LoVo (cell line): ENCODE measurements at regions not wholly inside any gene's neighbourhood (a gene's known extent, or its start where the extent isn't known, plus 50 kb on each side); places are given as distances from the start of the nearest gene placed in this dataset.

Source experiments
- DNase-seq: peaks from one replicate; pipeline ENCODE4 v3.0.0-alpha.2; 2016; ENCODE audit warnings: low spot score

- DNase-seq = no peak
These were observed 839.4 kb downstream of the SLITRK6 start for GRCh38 chr13:84959818-84960217.

GRCh38 chr13:84954636-84955035 is 844.6 kb downstream of the SLITRK6 start:
- DNase-seq = no peak

GRCh38 chr13:84951128-84951527 is 848.1 kb downstream of the SLITRK6 start:
- DNase-seq = no peak

- no peak for DNase-seq
These were observed 853.0 kb downstream of the SLITRK6 start for GRCh38 chr13:84946192-84946591.

- DNase-seq = no peak
These were observed 858.4 kb downstream of the SLITRK6 start for GRCh38 chr13:84940798-84941197.

- DNase-seq = no peak
These were observed 859.1 kb downstream of the SLITRK6 start for GRCh38 chr13:84940167-84940566.

GRCh38 chr13:84934911-84935310 is 864.3 kb downstream of the SLITRK6 start:
- no peak for DNase-seq

- no peak for DNase-seq
These were observed 865.4 kb downstream of the SLITRK6 start for GRCh38 chr13:84933797-84934196.

GRCh38 chr13:84931264-84931663 is 868.0 kb downstream of the SLITRK6 start:
- DNase-seq = no peak

GRCh38 chr13:84927442-84928169 is 871.6 kb downstream of the SLITRK6 start:
- DNase-seq = no peak

GRCh38 chr13:84925443-84925842 is 873.8 kb downstream of the SLITRK6 start:
- DNase-seq = no peak

- no peak for DNase-seq
These were observed 875.4 kb downstream of the SLITRK6 start for GRCh38 chr13:84923831-84924230.

- peak; percentile 22 for DNase-seq
These were observed 881.9 kb downstream of the SLITRK6 start for GRCh38 chr13:84917252-84917878.

GRCh38 chr13:84912720-84913119 is 886.5 kb downstream of the SLITRK6 start:
- no peak for DNase-seq

GRCh38 chr13:84910423-84910822 is 888.8 kb downstream of the SLITRK6 start:
- no peak for DNase-seq

GRCh38 chr13:84903391-84903790 is 895.8 kb downstream of the SLITRK6 start:
- DNase-seq = no peak

- DNase-seq = no peak
These were observed 897.0 kb downstream of the SLITRK6 start for GRCh38 chr13:84902243-84902642.

- peak; percentile 29 for DNase-seq
These were observed 903.1 kb downstream of the SLITRK6 start for GRCh38 chr13:84896128-84896527.

- no peak for DNase-seq
These were observed 904.5 kb downstream of the SLITRK6 start for GRCh38 chr13:84894749-84895148.

- no peak for DNase-seq
These were observed 913.4 kb downstream of the SLITRK6 start for GRCh38 chr13:84885868-84886267.

GRCh38 chr13:84873951-84874350 is 925.3 kb downstream of the SLITRK6 start:
- DNase-seq = no peak

- no peak for DNase-seq
These were observed 929.0 kb downstream of the SLITRK6 start for GRCh38 chr13:84870190-84870589.

- DNase-seq = no peak
These were observed 932.0 kb downstream of the SLITRK6 start for GRCh38 chr13:84867246-84867645.

- DNase-seq = no peak
These were observed 933.4 kb downstream of the SLITRK6 start for GRCh38 chr13:84865783-84866221.
